Motor neuron (in vitro differentiated cells): ENCODE measurements at regions not wholly inside any gene's neighbourhood (a gene's known extent, or its start where the extent isn't known, plus 50 kb on each side); places are given as distances from the start of the nearest gene placed in this dataset.
"Not testable (repeated sequence)": the region's sequence is repeated elsewhere in the genome, so short reads cannot be mapped to it uniquely, and the experiment has no call there.

Source experiments
- ATAC-seq, 8 experiments: fragments of 200-7000 bp; cut with Tn5 transposase; replicated peaks in 6 of 8; 2 replicates each; pipeline ENCODE4 v1.8.0; 2021; ENCODE audit warnings: mild to moderate bottlenecking in 8 of 8, moderate library complexity in 8 of 8
- H3K27ac ChIP-seq, 2 donors: fragments of 250-450 bp; sonication (Bioruptor Pico); 2 replicates each; pipeline ENCODE4 v1.9.0; 2021; ENCODE audit warnings: antibody characterized with exemption in 2 of 2, mild to moderate bottlenecking in 2 of 2, moderate library complexity in 1 of 2
- H3K4me1 ChIP-seq, 2 donors: fragments of 250-450 bp; sonication (Bioruptor Pico); replicated peaks in 1 of 2; 2 replicates each; pipeline ENCODE4 v1.6.1; 2021; ENCODE audit warnings: antibody characterized with exemption in 2 of 2, mild to moderate bottlenecking in 2 of 2, moderate library complexity in 1 of 2
- H3K4me3 ChIP-seq, 5 donors: fragments of 250-450 bp; sonication (Bioruptor Pico); 2 replicates each; pipeline ENCODE4 v1.9.0; 2021; ENCODE audit warnings: antibody characterized with exemption in 5 of 5, mild to moderate bottlenecking in 5 of 5, moderate library complexity in 4 of 5
- WGBS, 10 experiments: fragments of 450-650 bp; shearing (Covaris generic); methylation state at CpG; one replicate each; pipeline ENCODE4 v1.0.0; 2022; 5-methylcytosine and 5-hydroxymethylcytosine counted together
- in situ Hi-C, 9 experiments: fragments of 400-800 bp; cut with MboI; loops; one replicate each; pipeline ENCODE4 v1.15.0; 2021; ENCODE audit warnings: low sequenced_read_pairs in 9 of 9, low pct_unique_long_range_greater_than_20kb in 2 of 9; ENCODE audit not compliant: unreplicated experiment in 9 of 9

DNA sequence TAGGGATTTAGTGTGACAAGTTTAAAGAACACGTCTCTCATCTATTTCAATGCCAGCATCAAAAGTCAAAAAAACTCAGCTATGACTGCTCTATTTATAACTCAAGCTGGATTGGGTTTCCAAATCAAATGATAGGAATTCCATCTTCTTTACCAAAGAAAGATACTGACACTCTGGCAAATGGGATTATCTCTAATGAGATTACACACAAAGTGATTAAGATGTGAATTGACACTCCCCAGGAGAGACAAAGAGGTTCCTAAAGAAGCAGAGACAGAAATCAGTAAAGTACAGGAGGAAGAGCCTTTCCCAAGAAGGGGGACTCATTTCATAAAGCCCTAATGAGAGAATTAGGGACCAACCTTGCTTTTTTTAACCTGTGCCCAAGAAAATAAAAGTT is 92.1 kb downstream of the ID4 start:
- Histone ChIP-seq H3K4me3 (no peak overlapping the region), H3K4me1 (peaks cover 2 to 5% of the 10 kb centered on the region in 2 donors), H3K27ac (no peak overlapping the region)
- 0 to 36% (median 21%) methylated on average over 1 of the region's 1 CpG; no CpG with 5 or more reads in 4 of the 10 experiments for WGBS, 10 experiments
- in situ Hi-C loops, result no loop called here
- no peak for ATAC-seq

DNA sequence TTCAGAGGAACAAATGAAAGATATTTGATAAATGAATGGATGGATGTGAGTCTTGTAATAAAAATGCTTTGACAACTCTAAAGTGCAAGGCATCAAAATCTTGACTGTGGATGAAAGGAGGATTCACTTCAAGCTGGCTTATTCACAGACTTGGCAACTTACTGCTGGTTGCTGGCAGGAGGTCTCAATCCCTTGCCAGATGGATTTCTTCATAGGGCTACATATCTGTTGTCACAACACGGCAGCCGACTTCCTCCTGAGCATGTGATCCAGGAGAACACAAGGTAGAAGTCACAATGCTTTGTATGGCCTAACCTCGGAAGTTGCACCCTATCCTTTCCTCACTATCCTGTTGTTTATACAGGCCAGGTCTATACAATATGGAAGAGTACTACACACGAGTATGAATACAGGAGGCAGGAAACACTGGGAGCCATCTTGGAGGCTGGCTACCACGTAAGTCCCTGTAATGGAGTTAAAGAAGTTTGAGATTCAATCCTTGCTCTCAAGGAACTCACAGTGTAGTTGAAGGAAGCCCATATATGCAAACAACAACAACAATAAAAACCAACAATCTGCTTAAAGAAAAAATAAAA is 97.9 kb downstream of the ID4 start:
- Histone ChIP-seq H3K27ac (no peak overlapping the region), H3K4me3 (no peak overlapping the region), H3K4me1 (no peaks in the 10 kb centered on the region)
- ATAC-seq, result no peak
- in situ Hi-C loops, result no loop called here
- WGBS, 10 experiments, result 17 to 100% (median 74%) methylated on average over 1 to 5 of the region's 5 CpGs; no CpG with 5 or more reads in 1 of the 10 experiments

DNA sequence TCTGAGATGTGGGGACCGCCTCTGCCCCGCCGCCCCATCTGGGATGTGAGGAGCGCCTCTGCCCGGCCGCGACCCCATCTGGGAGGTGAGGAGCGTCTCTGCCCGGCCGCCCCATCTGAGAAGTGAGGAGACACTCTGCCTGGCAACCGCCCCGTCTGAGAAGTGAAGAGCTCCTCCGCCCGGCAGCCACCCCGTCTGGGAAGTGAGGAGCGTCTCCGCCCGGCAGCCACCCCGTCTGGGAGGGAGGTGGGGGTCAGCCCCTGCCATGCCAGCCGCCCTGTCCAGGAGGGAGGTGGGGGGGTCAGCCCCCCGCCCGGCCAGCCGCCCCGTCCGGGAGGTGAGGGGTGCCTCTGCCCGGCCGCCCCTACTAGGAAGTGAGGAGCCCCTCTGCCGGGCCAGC is 102.2 kb downstream of the ID4 start:
- H3K27ac ChIP-seq, H3K4me1 ChIP-seq, in situ Hi-C loops, ATAC-seq, H3K4me3 ChIP-seq: not testable (repeated sequence)
- WGBS, 10 experiments, result no CpG with 5 or more reads among the region's 28 CpGs

DNA sequence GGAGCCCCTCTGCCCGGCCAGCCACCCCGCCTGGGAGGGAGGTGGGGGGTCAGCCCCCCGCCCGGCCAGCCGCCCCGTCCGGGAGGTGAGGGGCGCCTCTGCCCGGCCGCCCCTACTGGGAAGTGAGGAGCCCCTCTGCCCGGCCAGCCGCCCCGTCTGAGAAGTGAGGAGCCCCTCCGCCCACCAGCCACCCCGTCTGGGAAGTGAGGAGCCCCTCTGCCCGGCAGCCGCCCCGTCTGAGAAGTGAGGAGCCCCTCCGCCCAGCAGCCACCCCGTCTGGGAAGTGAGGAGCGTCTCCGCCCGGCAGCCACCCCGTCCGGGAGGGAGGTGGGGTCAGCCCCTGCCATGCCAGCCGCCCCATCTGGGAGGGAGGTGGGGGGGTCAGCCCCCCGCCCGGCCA is 102.8 kb downstream of the ID4 start:
- H3K4me3 ChIP-seq, in situ Hi-C loops, ATAC-seq, H3K4me1 ChIP-seq, H3K27ac ChIP-seq: not testable (repeated sequence)
- WGBS, 10 experiments, result no CpG with 5 or more reads among the region's 28 CpGs

DNA sequence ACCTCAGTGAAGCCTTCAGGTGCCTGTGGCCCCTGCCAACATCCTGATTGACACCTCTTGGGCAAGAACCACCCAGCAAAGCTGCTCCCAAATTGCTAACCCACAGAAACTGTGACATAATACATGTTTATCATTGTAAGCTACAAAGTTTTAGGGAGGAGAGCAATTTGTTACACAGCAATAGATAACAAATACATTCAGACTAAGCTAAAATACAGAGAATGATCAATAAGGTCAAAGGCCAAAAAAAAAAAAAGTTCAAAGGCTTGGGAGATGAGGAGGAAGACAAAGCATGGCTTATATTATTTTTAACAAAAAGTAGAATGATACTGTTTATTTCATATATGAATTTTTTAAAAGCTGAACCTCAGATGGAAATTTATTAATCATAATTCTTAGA is 105.9 kb downstream of the ID4 start:
- Histone ChIP-seq H3K27ac (no peak overlapping the region), H3K4me3 (no peak overlapping the region), H3K4me1 (no peaks in the 10 kb centered on the region)
- ATAC-seq, result no peak
- in situ Hi-C loops, result no loop called here

DNA sequence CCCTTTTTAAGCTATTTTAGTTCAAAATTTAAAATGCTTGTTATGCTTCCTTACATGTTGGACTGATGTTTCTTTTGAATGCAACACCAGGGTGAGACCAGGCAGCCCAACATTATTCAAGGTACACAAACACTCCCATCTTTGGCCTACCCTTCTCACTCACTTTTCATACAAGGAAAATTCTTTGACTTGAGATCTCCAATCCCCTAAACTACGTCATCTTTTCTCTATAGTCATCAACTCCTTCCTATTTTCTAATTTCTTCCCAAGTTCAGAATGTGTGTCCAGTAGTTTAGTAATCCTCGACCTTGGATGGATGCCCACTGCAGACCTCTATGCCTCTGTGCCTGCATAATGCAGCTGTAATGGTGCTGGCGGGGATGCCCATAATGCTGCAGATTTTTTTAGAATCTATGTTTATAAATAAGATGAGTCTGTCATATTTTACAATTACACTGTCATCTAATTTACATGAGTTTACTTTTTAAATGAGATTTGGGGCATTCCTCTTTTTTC is 108.7 kb downstream of the ID4 start:
- WGBS, 10 experiments, result 0 to 93% (median 82%) methylated on average over 1 to 3 of the region's 3 CpGs
- Histone ChIP-seq H3K4me1 (no peaks in the 10 kb centered on the region), H3K27ac (no peak overlapping the region), H3K4me3 (no peak overlapping the region)
- no peak for ATAC-seq
- in situ Hi-C loops, result no loop called here

DNA sequence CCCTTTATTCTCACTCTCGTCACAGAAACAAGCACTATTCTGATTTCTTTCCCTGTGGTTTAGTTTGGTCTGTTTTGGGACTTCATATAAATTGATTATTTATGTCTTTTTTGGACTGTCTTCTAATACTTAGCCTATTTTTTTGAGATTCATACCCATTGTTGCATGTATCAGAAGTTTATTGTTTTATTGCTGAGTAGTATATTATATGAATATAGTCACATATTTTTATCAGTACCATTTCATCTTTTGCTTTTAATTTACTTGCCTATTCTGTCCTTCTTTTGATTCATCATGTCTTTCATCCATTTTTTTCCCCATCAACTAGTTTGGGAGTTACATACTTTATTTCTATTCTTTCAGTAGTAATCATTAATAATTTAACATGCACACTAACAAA is 112.0 kb downstream of the ID4 start:
- WGBS, 10 experiments, result 0 to 100% (median 56%) methylated on average over 1 of the region's 1 CpG; no CpG with 5 or more reads in 2 of the 10 experiments

DNA sequence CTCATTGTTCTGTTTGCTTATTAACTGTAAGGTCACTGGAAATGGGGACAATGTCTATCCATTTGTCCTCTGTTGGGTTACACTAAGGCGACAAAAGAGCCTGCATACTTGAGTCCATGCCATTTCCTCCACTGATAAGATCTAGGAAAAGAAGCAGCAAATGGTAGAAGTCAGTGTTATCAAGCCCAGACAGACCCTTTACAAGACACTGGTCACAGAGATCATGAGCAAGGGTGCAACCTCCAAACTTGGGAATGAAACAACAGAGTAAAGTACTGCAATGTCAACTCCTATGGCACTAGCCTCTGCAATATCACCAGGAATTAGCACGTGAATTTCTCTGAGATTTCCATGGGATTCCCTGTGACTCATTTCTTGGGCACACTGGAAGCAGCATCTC is 126.9 kb downstream of the ID4 start:
- ATAC-seq, result no peak
- no peak overlapping the region for H3K4me3 ChIP-seq
- H3K4me1 ChIP-seq, result peaks cover 0 to 4% of the 10 kb centered on the region in 2 donors
- no peak overlapping the region for H3K27ac ChIP-seq
- in situ Hi-C loops, result no loop called here
- WGBS, 10 experiments, result 0 to 100% (median 86%) methylated on average over 1 to 2 of the region's 2 CpGs; no CpG with 5 or more reads in 4 of the 10 experiments

More for the DNA sequence above, 112.0 kb downstream of the ID4 start:
- H3K4me1 ChIP-seq, result no peaks in the 10 kb centered on the region
- no peak for ATAC-seq
- in situ Hi-C loops, result no loop called here
- H3K4me3 ChIP-seq, result no peak overlapping the region
- H3K27ac ChIP-seq, result no peak overlapping the region

DNA sequence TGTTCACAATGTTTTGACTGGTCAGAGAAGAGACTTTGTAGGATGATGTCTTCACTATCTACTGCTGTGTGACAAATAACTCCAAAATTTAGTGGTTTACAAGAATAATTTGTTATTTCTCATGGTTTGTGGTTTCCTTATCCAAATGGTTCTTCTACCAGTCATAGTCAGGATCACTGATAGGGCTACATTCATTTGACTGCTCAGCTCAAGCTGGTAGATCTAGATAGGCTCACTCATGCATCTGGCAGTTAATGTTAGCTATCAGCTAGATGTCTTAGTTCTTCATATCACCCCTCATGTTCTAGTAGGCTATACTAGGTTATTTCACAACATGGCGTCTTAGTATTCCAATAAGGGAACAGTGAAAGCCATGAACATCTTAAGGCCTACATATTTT is 131.0 kb downstream of the ID4 start:
- no peak overlapping the region for H3K4me3 ChIP-seq
- no peaks in the 10 kb centered on the region for H3K4me1 ChIP-seq
- H3K27ac ChIP-seq, result no peak overlapping the region
- WGBS, 10 experiments, result 20 to 100% (median 29%) methylated on average over 1 of the region's 1 CpG; no CpG with 5 or more reads in 4 of the 10 experiments
- in situ Hi-C loops, result no loop called here
- ATAC-seq, result no peak

DNA sequence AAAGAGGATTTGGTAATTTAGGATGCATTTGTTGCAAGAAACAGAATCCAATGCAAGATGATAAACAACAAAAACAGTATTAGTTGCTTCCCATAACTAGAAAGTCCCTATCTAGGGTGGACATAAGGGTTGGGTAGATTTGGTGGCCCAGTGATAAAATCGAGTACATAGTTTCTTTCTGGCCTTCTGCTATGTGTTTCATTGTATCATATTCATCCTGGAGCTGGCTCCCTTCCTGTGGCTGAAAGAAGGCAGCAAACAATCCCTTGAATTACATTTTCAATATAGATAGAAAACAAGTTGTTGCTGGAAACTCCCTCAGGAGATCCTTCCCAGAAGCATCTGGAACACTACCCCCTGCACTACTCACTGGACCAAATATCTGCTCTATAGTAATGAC is 135.1 kb downstream of the ID4 start:
- Histone ChIP-seq H3K4me1 (peaks cover 11 to 26% of the 10 kb centered on the region in 2 donors), H3K4me3 (no peak overlapping the region), H3K27ac (no peak overlapping the region)
- in situ Hi-C loops, result no loop called here
- 0 to 100% (median 40%) methylated on average over 1 of the region's 1 CpG; no CpG with 5 or more reads in 5 of the 10 experiments for WGBS, 10 experiments
- no peak for ATAC-seq

DNA sequence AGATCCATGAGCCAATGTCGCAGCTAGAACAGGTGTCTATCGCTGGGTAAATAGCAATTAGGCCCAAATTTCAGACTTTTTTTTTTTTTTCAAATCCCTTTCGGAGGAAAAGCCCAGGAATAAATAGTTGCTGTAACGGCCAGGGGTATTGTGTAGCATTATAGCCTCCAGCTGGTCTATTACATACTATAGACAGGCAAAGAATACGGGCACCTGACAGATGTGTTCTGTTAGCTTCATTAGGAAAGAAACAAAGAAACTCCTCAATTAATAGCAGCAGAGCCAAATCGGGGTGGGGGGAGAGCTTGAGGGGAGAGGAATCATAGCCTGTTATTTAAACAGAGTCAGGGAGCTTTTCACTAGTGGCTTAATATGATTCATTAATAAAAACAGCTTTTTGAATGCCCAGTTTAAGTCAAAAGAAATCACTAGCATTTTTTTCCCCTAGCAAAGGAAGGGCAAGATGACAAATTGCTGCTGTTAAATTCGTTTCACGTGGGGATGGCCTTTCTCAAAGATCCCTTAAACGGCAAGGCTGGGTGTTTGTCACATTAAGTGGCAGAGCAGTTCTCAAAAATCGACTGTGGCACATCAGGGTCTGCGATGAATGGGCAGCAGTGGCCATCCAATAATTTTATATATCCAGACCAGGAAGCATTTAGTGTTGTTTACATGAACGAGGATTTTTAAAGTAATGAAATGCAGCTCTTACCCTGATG is 139.4 kb downstream of the ID4 start:
- peaks cover 15 to 36% of the 10 kb centered on the region in 2 donors for H3K4me1 ChIP-seq
- no peak overlapping the region for H3K4me3 ChIP-seq
- in situ Hi-C loops, result no loop called here
- ATAC-seq, result peak in 5 of 8 experiments; percentile 72 to 82 (median 78)
- 0 to 36% (median 18%) methylated on average over 3 to 11 of the region's 12 CpGs for WGBS, 10 experiments
- H3K27ac ChIP-seq, result no peak overlapping the region

DNA sequence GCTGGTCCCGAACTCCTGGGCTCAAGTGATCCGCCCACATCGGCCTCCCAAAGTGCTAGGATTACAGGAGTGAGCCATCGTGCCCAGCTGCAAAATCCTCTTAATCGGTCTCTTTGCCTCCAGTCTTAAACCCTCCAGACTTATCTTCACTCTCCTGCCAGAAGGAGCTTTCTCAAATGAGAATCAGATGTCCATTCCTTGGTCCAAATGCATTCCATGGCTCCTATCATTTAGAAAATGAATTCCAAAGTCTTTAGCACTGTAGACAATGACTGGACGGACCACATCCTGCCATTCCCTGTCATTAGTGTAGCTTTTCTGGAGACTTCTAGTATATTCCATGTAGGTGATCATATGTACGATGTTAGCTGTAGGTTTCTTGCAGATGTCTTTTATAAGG is 141.9 kb downstream of the ID4 start:
- WGBS, 10 experiments, result 0 to 100% (median 93%) methylated on average over 1 to 7 of the region's 7 CpGs; no CpG with 5 or more reads in 1 of the 10 experiments
- no peak for ATAC-seq
- in situ Hi-C loops, result no loop called here
- H3K27ac ChIP-seq, result no peak overlapping the region
- no peak overlapping the region for H3K4me3 ChIP-seq
- peaks cover 15 to 41% of the 10 kb centered on the region in 2 donors for H3K4me1 ChIP-seq

DNA sequence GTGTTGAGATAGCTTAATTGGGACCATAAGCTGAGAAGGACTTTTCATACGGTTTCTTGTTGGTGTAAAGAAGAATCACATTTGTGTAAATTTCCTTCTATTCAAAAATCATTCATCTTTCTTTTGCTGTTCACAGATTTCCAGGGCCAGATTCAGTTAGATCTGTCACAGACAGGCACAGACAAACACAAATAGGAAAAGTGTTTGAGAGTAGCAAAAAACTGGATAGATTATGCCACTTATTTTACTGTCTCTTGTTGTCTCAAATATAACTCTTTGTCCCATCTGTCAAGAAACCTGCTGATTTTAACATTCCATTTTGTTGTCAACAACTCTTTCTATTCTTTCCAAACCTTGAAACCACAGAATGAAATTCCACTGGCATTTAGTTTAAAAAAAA is 142.8 kb downstream of the ID4 start:
- no peak overlapping the region for H3K4me3 ChIP-seq
- no peak for ATAC-seq
- H3K27ac ChIP-seq, result no peak overlapping the region
- peaks cover 15 to 35% of the 10 kb centered on the region in 2 donors for H3K4me1 ChIP-seq
- in situ Hi-C loops, result no loop called here
- 0 to 86% (median 34%) methylated on average over 1 of the region's 1 CpG; no CpG with 5 or more reads in 2 of the 10 experiments for WGBS, 10 experiments

DNA sequence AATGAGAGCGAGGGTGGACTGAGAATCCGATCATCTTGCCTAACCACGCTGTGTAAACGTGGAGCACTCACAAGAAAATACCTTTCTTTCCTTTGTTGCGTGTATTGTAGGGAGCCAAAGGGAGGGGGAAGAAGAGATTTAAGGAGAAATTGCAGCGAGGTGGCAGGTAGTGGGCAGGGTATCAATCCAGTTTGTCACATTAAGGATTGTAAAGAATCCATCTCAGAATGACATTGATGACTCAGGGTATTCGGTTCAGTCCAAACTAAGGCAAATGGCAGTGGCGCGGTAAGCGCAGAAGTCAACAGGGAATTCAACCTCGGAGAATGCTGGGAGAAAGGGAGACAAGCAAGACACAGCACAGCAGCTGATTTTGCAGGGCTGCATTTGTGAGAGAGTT is 146.2 kb downstream of the ID4 start:
- ATAC-seq, result peak in 3 of 8 experiments; percentile 15 to 36 (median 32)
- in situ Hi-C loops, result no loop called here
- peaks cover 2 to 5% of the 10 kb centered on the region in 2 donors for H3K4me1 ChIP-seq
- H3K4me3 ChIP-seq, result no peak overlapping the region
- 47 to 87% (median 66%) methylated on average over 1 to 11 of the region's 11 CpGs for WGBS, 10 experiments
- no peak overlapping the region for H3K27ac ChIP-seq
